SU-DHL-6 (cell line): ENCODE measurements at regions not wholly inside any gene's neighbourhood (a gene's known extent, or its start where the extent isn't known, plus 50 kb on each side); places are given as distances from the start of the nearest gene placed in this dataset.

Source experiments
- EZH2phosphoT487 ChIP-seq: fragments of 200-600 bp; sonication (generic), shearing (Covaris generic); conservative IDR thresholded peaks from 2 replicates; pipeline ENCODE4 v1.6.1; 2018; ENCODE audit warnings: mild to moderate bottlenecking, antibody characterized with exemption, low read length, moderate library complexity, mixed read lengths
- TF ChIP-seq, protein P1 (sequence below): fragments of 200-600 bp; sonication (generic); IDR thresholded peaks from one replicate; pipeline ENCODE4 v1.5.1; 2017; ENCODE audit warnings: antibody characterized with exemption, mild to moderate bottlenecking, low read length, moderate library complexity; ENCODE audit not compliant: insufficient read depth, poor library complexity, severe bottlenecking

DNA sequence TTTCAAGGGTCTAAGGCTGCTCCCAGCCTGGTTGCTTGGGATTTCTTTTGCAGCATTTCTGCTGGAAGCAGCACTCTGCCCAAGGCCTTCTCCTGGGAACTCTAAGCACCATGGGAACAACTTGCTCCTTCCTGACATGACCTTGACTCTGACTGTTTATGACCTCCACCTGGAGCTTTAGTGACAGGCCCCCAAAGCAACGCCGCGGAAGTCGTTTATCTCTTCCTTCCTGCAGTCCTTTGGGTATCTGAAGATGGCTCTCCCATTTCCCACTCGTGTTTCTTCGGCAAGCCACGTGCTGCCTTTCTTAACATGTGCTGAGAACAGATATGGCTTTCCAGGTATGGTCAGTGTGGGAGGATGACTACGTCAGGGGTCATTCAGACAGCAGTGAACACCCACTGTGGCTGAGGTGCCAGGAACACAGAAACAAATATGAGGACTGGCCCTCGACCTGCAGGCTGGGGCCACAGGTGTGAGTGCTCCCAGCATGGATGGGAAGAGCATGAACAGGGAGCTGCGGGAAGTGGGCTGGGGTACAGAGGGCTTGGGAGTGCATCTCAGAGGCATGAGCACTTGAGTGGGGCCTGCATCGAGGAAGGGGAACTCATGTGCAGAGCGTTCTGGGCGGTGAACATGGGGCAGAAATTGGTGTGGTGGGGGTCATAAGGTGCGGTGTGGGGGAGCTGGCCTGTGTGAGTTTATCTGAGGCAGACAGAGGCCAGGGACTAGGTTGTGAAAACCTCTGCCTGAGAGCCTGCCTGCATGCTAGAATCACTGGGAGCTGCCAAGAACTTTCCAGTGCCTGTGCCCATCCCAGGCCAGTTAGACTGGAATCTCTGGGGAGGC lies 140.5 kb downstream of the TSN start:
- TF ChIP-seq, protein P1, sequence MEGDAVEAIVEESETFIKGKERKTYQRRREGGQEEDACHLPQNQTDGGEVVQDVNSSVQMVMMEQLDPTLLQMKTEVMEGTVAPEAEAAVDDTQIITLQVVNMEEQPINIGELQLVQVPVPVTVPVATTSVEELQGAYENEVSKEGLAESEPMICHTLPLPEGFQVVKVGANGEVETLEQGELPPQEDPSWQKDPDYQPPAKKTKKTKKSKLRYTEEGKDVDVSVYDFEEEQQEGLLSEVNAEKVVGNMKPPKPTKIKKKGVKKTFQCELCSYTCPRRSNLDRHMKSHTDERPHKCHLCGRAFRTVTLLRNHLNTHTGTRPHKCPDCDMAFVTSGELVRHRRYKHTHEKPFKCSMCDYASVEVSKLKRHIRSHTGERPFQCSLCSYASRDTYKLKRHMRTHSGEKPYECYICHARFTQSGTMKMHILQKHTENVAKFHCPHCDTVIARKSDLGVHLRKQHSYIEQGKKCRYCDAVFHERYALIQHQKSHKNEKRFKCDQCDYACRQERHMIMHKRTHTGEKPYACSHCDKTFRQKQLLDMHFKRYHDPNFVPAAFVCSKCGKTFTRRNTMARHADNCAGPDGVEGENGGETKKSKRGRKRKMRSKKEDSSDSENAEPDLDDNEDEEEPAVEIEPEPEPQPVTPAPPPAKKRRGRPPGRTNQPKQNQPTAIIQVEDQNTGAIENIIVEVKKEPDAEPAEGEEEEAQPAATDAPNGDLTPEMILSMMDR: no peak
- no peak for TF ChIP-seq EZH2phosphoT487
